HG03045 (cell line): ENCODE measurements at regions not wholly inside any gene's neighbourhood (a gene's known extent, or its start where the extent isn't known, plus 50 kb on each side); places are given as distances from the start of the nearest gene placed in this dataset.
"Not testable (repeated sequence)": the region's sequence is repeated elsewhere in the genome, so short reads cannot be mapped to it uniquely, and the experiment has no call there.

Experiments
- ATAC-seq: cut with Tn5 transposase; IDR thresholded peaks from one replicate; pipeline ENCODE4 v1.9.1; 2021; ENCODE audit warnings: mild to moderate bottlenecking, moderate library complexity; ENCODE audit not compliant: unreplicated experiment

- ATAC-seq: no peak
Observed at GRCh38 chr9:2493529-2493928, 128.1 kb upstream of the VLDLR start.

GRCh38 chr9:2494562-2494961 is 127.0 kb upstream of the VLDLR start:
- no peak for ATAC-seq

GRCh38 chr9:2495221-2496005 is 126.2 kb upstream of the VLDLR start:
- no peak for ATAC-seq

- ATAC-seq: no peak
Observed at GRCh38 chr9:2496169-2496568, 125.4 kb upstream of the VLDLR start.

- no peak for ATAC-seq
Observed at GRCh38 chr9:2496934-2497333, 124.7 kb upstream of the VLDLR start.

GRCh38 chr9:2497666-2498400 is 123.8 kb upstream of the VLDLR start:
- no peak for ATAC-seq

GRCh38 chr9:2502210-2502609 is 119.4 kb upstream of the VLDLR start:
- ATAC-seq: no peak

- ATAC-seq: no peak
Observed at GRCh38 chr9:2502760-2503159, 118.8 kb upstream of the VLDLR start.

- ATAC-seq: no peak
Observed at GRCh38 chr9:2506321-2506720, 115.3 kb upstream of the VLDLR start.

GRCh38 chr9:2523591-2523990 is 98.0 kb upstream of the VLDLR start:
- ATAC-seq: no peak

- no peak for ATAC-seq
Observed at GRCh38 chr9:2524601-2525000, 97.0 kb upstream of the VLDLR start.

- no peak for ATAC-seq
Observed at GRCh38 chr9:2525147-2525546, 96.4 kb upstream of the VLDLR start.

GRCh38 chr9:2526071-2526828 is 95.3 kb upstream of the VLDLR start:
- ATAC-seq: no peak

GRCh38 chr9:2531481-2531880 is 90.1 kb upstream of the VLDLR start:
- no peak for ATAC-seq

GRCh38 chr9:2536511-2536910 is 85.1 kb upstream of the VLDLR start:
- ATAC-seq: no peak

GRCh38 chr9:2545881-2546490 is 75.6 kb upstream of the VLDLR start:
- no peak for ATAC-seq

GRCh38 chr9:2555899-2556600 is 65.5 kb upstream of the VLDLR start:
- ATAC-seq: not testable (repeated sequence)

- no peak for ATAC-seq
Observed at GRCh38 chr9:2557693-2558092, 63.9 kb upstream of the VLDLR start.

GRCh38 chr9:2559192-2560152 is 62.1 kb upstream of the VLDLR start:
- ATAC-seq: no peak
